Small intestine (tissue), 7 donors: ENCODE measurements at regions not wholly inside any gene's neighbourhood (a gene's known extent, or its start where the extent isn't known, plus 50 kb on each side); places are given as distances from the start of the nearest gene placed in this dataset.

Experiments
- DNase-seq, 2 donors: peaks; one replicate each; pipeline versions ENCODE4 v3.0.0 to v3.0.0-alpha.2; 2013
- FAIRE-seq: peaks from 2 replicates; lab custom pipeline; 2012; peaks lifted over from hg19 to GRCh38; lab: Jason Lieb, UNC
- H3K27ac ChIP-seq, 3 donors: one replicate each; pipeline ENCODE4 v1.5.1; 2013; ENCODE audit warnings: low read length in 2 of 3, mild to moderate bottlenecking in 2 of 3, control low read depth in 1 of 3, inconsistent platforms in 1 of 3, low read depth in 1 of 3, moderate library complexity in 1 of 3
- H3K27me3 ChIP-seq, 3 donors: one replicate each; pipeline ENCODE4 v1.6.1; 2013; ENCODE audit warnings: low read length in 3 of 3, inconsistent platforms in 1 of 3; ENCODE audit not compliant: control insufficient read depth in 3 of 3, insufficient read depth in 3 of 3
- H3K36me3 ChIP-seq, 3 donors: one replicate each; pipeline ENCODE4 v1.6.1; 2013; ENCODE audit warnings: low read length in 3 of 3, inconsistent platforms in 1 of 3, low read depth in 1 of 3, mild to moderate bottlenecking in 1 of 3, moderate library complexity in 1 of 3; ENCODE audit not compliant: control insufficient read depth in 3 of 3, insufficient read depth in 2 of 3
- H3K4me1 ChIP-seq, 3 donors: one replicate each; pipeline ENCODE4 v1.6.1; 2013; ENCODE audit warnings: low read length in 2 of 3, inconsistent platforms in 1 of 3, low read depth in 1 of 3, mild to moderate bottlenecking in 1 of 3, moderate library complexity in 1 of 3; ENCODE audit not compliant: control insufficient read depth in 3 of 3, insufficient read depth in 2 of 3
- H3K4me3 ChIP-seq, 3 donors: one replicate each; pipeline ENCODE4 v1.5.1; 2013; ENCODE audit warnings: low read length in 3 of 3, control low read depth in 1 of 3, inconsistent platforms in 1 of 3, low read depth in 1 of 3, mild to moderate bottlenecking in 1 of 3, moderate library complexity in 1 of 3
- H3K9me3 ChIP-seq, 2 donors: one replicate each; pipeline ENCODE4 v1.6.1; 2013; ENCODE audit warnings: low read depth in 1 of 2, low read length in 1 of 2; ENCODE audit not compliant: control insufficient read depth in 2 of 2, insufficient read depth in 1 of 2
- WGBS, 3 donors: extraction: QIAGEN DNeasy Blood & Tissue Kit; methylation state at CpG; one replicate each; pipeline ENCODE4 v1.1.7; 2013; 5-methylcytosine and 5-hydroxymethylcytosine counted together
- donor health status: healthy with polysubstance abuse.
- donor health status: control.
- donor health status: control.
- donor health status: Bipolar disorder and iron deficiency.
- donor health status: healthy.

- WGBS, 3 donors = 75 to 85% (median 79%) methylated on average over 2 of the region's 2 CpGs
- FAIRE-seq = no peak
- DNase-seq = no peak
- H3K27ac ChIP-seq = no peak overlapping the region
- no peaks in the 10 kb centered on the region for H3K4me1 ChIP-seq
- H3K36me3 ChIP-seq = no peaks in the 10 kb centered on the region
- no peaks in the 10 kb centered on the region for H3K9me3 ChIP-seq
- no peak overlapping the region for H3K4me3 ChIP-seq
- peaks cover 0 to 8% (median 3%) of the 10 kb centered on the region in 3 donors for H3K27me3 ChIP-seq
Measured at GRCh38 chr1:30295266-30295665, 428.1 kb downstream of the MATN1 start.

- WGBS, 3 donors = 47 to 64% (median 58%) methylated on average over 1 of the region's 1 CpG
- FAIRE-seq (no peak), DNase-seq (no peak)
- Histone ChIP-seq H3K27me3 (peaks cover 0 to 8% (median 2%) of the 10 kb centered on the region in 3 donors), H3K4me1 (no peaks in the 10 kb centered on the region), H3K36me3 (no peaks in the 10 kb centered on the region), H3K9me3 (no peaks in the 10 kb centered on the region), H3K4me3 (no peak overlapping the region), H3K27ac (no peak overlapping the region)
Measured at GRCh38 chr1:30294508-30294907, 428.9 kb downstream of the MATN1 start.

GRCh38 chr1:30292451-30292850, 430.9 kb downstream of the MATN1 start:
- Histone ChIP-seq H3K4me3 (no peak overlapping the region), H3K27me3 (peaks cover 0 to 10% (median 0%) of the 10 kb centered on the region in 3 donors), H3K9me3 (no peaks in the 10 kb centered on the region), H3K4me1 (no peaks in the 10 kb centered on the region), H3K36me3 (no peaks in the 10 kb centered on the region), H3K27ac (no peak overlapping the region)
- WGBS, 3 donors = 51 to 66% (median 60%) methylated on average over 3 of the region's 3 CpGs
- DNase-seq = no peak
- FAIRE-seq = no peak

GRCh38 chr1:30291526-30291925, 431.9 kb downstream of the MATN1 start:
- peaks cover 0 to 10% (median 0%) of the 10 kb centered on the region in 3 donors for H3K27me3 ChIP-seq
- no peaks in the 10 kb centered on the region for H3K4me1 ChIP-seq
- H3K9me3 ChIP-seq = no peaks in the 10 kb centered on the region
- H3K27ac ChIP-seq = no peak overlapping the region
- FAIRE-seq = no peak
- DNase-seq = no peak
- no peaks in the 10 kb centered on the region for H3K36me3 ChIP-seq
- H3K4me3 ChIP-seq = no peak overlapping the region

- H3K4me1 ChIP-seq = no peaks in the 10 kb centered on the region
- no peak overlapping the region for H3K4me3 ChIP-seq
- H3K36me3 ChIP-seq = no peaks in the 10 kb centered on the region
- H3K27me3 ChIP-seq = peaks cover 0 to 8% (median 0%) of the 10 kb centered on the region in 3 donors
- H3K27ac ChIP-seq = no peak overlapping the region
- H3K9me3 ChIP-seq = no peaks in the 10 kb centered on the region
- WGBS, 3 donors = 13 to 30% (median 30%) methylated on average over 1 of the region's 1 CpG
- no peak for FAIRE-seq
- no peak for DNase-seq
Measured at GRCh38 chr1:30290581-30290980, 432.8 kb downstream of the MATN1 start.

- 76 to 85% (median 80%) methylated on average over 8 of the region's 8 CpGs for WGBS, 3 donors
- peaks cover 0 to 2% (median 0%) of the 10 kb centered on the region in 3 donors for H3K27me3 ChIP-seq
- no peak overlapping the region for H3K4me3 ChIP-seq
- FAIRE-seq (no peak), DNase-seq (no peak)
- H3K4me1 ChIP-seq = no peaks in the 10 kb centered on the region
- H3K9me3 ChIP-seq = no peaks in the 10 kb centered on the region
- no peaks in the 10 kb centered on the region for H3K36me3 ChIP-seq
- no peak overlapping the region for H3K27ac ChIP-seq
Measured at GRCh38 chr1:30287976-30288375, 435.4 kb downstream of the MATN1 start.

- Histone ChIP-seq H3K9me3 (no peaks in the 10 kb centered on the region), H3K4me1 (no peaks in the 10 kb centered on the region), H3K4me3 (no peak overlapping the region), H3K27ac (no peak overlapping the region), H3K27me3 (peaks cover 0 to 2% (median 0%) of the 10 kb centered on the region in 3 donors), H3K36me3 (no peaks in the 10 kb centered on the region)
- WGBS, 3 donors = 27 to 54% (median 38%) methylated on average over 6 of the region's 6 CpGs
- no peak for DNase-seq
- no peak for FAIRE-seq
Measured at GRCh38 chr1:30286988-30287839, 436.2 kb downstream of the MATN1 start.

GRCh38 chr1:30286241-30286987, 437.0 kb downstream of the MATN1 start:
- H3K36me3 ChIP-seq = no peaks in the 10 kb centered on the region
- H3K4me1 ChIP-seq = no peaks in the 10 kb centered on the region
- 63 to 72% (median 65%) methylated on average over 13 of the region's 13 CpGs for whole genome bisulfite sequencing, 3 donors
- no peak overlapping the region for H3K27ac ChIP-seq
- FAIRE-seq (no peak), DNase-seq (no peak)
- no peak overlapping the region for H3K4me3 ChIP-seq
- H3K27me3 ChIP-seq = peaks cover 0 to 2% (median 0%) of the 10 kb centered on the region in 3 donors
- H3K9me3 ChIP-seq = no peaks in the 10 kb centered on the region
